WTC11 (cell line): ENCODE measurements at regions not wholly inside any gene's neighbourhood (a gene's known extent, or its start where the extent isn't known, plus 50 kb on each side); places are given as distances from the start of the nearest gene placed in this dataset.

Source experiments
- ATAC-seq: fragments of 200-7000 bp; cut with Tn5 transposase; 2 replicates; pipeline ENCODE4 v1.10.0; 2021; ENCODE audit warnings: mild to moderate bottlenecking, moderate library complexity
- CTCF ChIA-PET: fragments of 300-600 bp; sonication (Branson Sonifier 250); formaldehyde crosslinking; loops from one replicate; lab custom pipeline; 2021; ENCODE audit warnings: antibody characterized with exemption; lab: Charles Lee
- POLR2A ChIA-PET: fragments of 350-600 bp; sonication (Branson Sonifier 250); formaldehyde crosslinking; loops from one replicate; lab custom pipeline; 2021; ENCODE audit warnings: antibody characterized with exemption; lab: Charles Lee
- DNase-seq: peaks from one replicate; pipeline ENCODE4 v3.0.0; 2021; ENCODE audit warnings: low spot score
- H3K27ac Mint-ChIP-seq: 2 replicates; pipeline ENCODE4 v1.8.0; 2021; ENCODE audit warnings: mixed read lengths
- H3K27me3 Mint-ChIP-seq: 2 replicates; pipeline ENCODE4 v1.8.0; 2021; ENCODE audit warnings: low read depth, mild to moderate bottlenecking, moderate library complexity, mixed read lengths
- H3K36me3 Mint-ChIP-seq: 2 replicates; pipeline ENCODE4 v1.8.0; 2021; ENCODE audit warnings: mixed read lengths
- H3K4me1 Mint-ChIP-seq: 2 replicates; pipeline ENCODE4 v1.8.0; 2022; ENCODE audit warnings: mixed read lengths
- H3K4me3 Mint-ChIP-seq: 2 replicates; pipeline ENCODE4 v1.8.0; 2021; ENCODE audit warnings: mild to moderate bottlenecking, moderate library complexity, mixed read lengths
- H3K9me3 Mint-ChIP-seq: 2 replicates; pipeline ENCODE4 v1.8.0; 2021; ENCODE audit warnings: mixed read lengths
- AR ChIP-seq: fragments of 250-450 bp; sonication (Bioruptor Pico); IDR thresholded peaks from 2 replicates; pipeline ENCODE4 v1.9.0; 2021; ENCODE audit warnings: mild to moderate bottlenecking
- CREB1 ChIP-seq: sonication (generic); formaldehyde crosslinking; IDR thresholded peaks from 2 replicates; pipeline ENCODE4 v1.8.0; 2023; ENCODE audit warnings: mild to moderate bottlenecking, missing genetic modification reagents
- E2F4 ChIP-seq: sonication (generic); formaldehyde crosslinking; IDR thresholded peaks from 2 replicates; pipeline ENCODE4 v1.8.1; 2022; ENCODE audit warnings: low read depth, mild to moderate bottlenecking, moderate library complexity, missing genetic modification reagents, borderline replicate concordance
- E2F5 ChIP-seq: sonication (generic); formaldehyde crosslinking; IDR thresholded peaks from 2 replicates; pipeline ENCODE4 v1.8.1; 2022; ENCODE audit warnings: mild to moderate bottlenecking, moderate library complexity, missing genetic modification reagents
- ERG ChIP-seq: fragments of 250-450 bp; sonication (Bioruptor Pico); IDR thresholded peaks from 2 replicates; pipeline ENCODE4 v1.8.0; 2021; ENCODE audit warnings: mild to moderate bottlenecking
- GABPB1 ChIP-seq: sonication (generic); formaldehyde crosslinking; IDR thresholded peaks from 2 replicates; pipeline ENCODE4 v1.8.1; 2023; ENCODE audit warnings: mild to moderate bottlenecking, missing genetic modification reagents
- IRF1 ChIP-seq: sonication (generic); formaldehyde crosslinking; IDR thresholded peaks from 2 replicates; pipeline ENCODE4 v1.8.0; 2023; ENCODE audit warnings: missing genetic modification reagents
- JAZF1 ChIP-seq: fragments of 250-450 bp; sonication (Bioruptor Pico); IDR thresholded peaks from 2 replicates; pipeline ENCODE4 v1.9.0; 2021; ENCODE audit warnings: moderate library complexity, mild to moderate bottlenecking, inconsistent platforms
- JUN ChIP-seq: sonication (generic); formaldehyde crosslinking; IDR thresholded peaks from 2 replicates; pipeline ENCODE4 v1.8.0; 2023; ENCODE audit warnings: mild to moderate bottlenecking, missing genetic modification reagents
- KAT7 ChIP-seq: sonication (generic); formaldehyde crosslinking; IDR thresholded peaks from 2 replicates; pipeline ENCODE4 v1.8.1; 2023; ENCODE audit warnings: missing genetic modification reagents, mild to moderate bottlenecking, borderline replicate concordance
- NFE2L1 ChIP-seq: sonication (generic); formaldehyde crosslinking; IDR thresholded peaks from 2 replicates; pipeline ENCODE4 v1.8.1; 2023; ENCODE audit warnings: missing genetic modification reagents
- RORB ChIP-seq: fragments of 250-450 bp; sonication (Bioruptor Pico); IDR thresholded peaks from 2 replicates; pipeline ENCODE4 v1.9.0; 2021; ENCODE audit warnings: mild to moderate bottlenecking
- SP1 ChIP-seq: sonication (generic); formaldehyde crosslinking; conservative IDR thresholded peaks from 2 replicates; pipeline ENCODE4 v1.8.1; 2022; ENCODE audit warnings: missing genetic modification reagents
- ZNF263 ChIP-seq: sonication (generic); formaldehyde crosslinking; IDR thresholded peaks from 2 replicates; pipeline ENCODE4 v1.8.1; 2022; ENCODE audit warnings: low read depth, mild to moderate bottlenecking, moderate library complexity, missing genetic modification reagents
- ZNF423 ChIP-seq: fragments of 250-450 bp; sonication (Bioruptor Pico); IDR thresholded peaks from 2 replicates; pipeline ENCODE4 v2.1.2; 2022; ENCODE audit warnings: mild to moderate bottlenecking, moderate library complexity
- TF ChIP-seq, protein P1 (sequence below): fragments of 250-450 bp; sonication (Bioruptor Pico); IDR thresholded peaks from 2 replicates; pipeline ENCODE4 v2.1.2; 2022; ENCODE audit warnings: mild to moderate bottlenecking, moderate library complexity
- TF ChIP-seq, protein P2 (sequence below): sonication (generic); formaldehyde crosslinking; IDR thresholded peaks from 2 replicates; pipeline ENCODE4 v1.8.0; 2023; ENCODE audit warnings: mild to moderate bottlenecking, missing genetic modification reagents
- TF ChIP-seq, protein P3 (sequence below): sonication (generic); formaldehyde crosslinking; IDR thresholded peaks from 2 replicates; pipeline ENCODE4 v1.8.1; 2022; ENCODE audit warnings: low read depth, missing genetic modification reagents, borderline replicate concordance
- TF ChIP-seq, protein P4 (sequence below): sonication (generic); formaldehyde crosslinking; IDR thresholded peaks from 2 replicates; pipeline ENCODE4 v1.8.1; 2023; ENCODE audit warnings: mild to moderate bottlenecking, missing genetic modification reagents, moderate library complexity
- TF ChIP-seq, protein P5 (sequence below): sonication (generic); formaldehyde crosslinking; IDR thresholded peaks from 2 replicates; pipeline ENCODE4 v1.8.1; 2022; ENCODE audit warnings: missing genetic modification reagents, borderline replicate concordance

DNA sequence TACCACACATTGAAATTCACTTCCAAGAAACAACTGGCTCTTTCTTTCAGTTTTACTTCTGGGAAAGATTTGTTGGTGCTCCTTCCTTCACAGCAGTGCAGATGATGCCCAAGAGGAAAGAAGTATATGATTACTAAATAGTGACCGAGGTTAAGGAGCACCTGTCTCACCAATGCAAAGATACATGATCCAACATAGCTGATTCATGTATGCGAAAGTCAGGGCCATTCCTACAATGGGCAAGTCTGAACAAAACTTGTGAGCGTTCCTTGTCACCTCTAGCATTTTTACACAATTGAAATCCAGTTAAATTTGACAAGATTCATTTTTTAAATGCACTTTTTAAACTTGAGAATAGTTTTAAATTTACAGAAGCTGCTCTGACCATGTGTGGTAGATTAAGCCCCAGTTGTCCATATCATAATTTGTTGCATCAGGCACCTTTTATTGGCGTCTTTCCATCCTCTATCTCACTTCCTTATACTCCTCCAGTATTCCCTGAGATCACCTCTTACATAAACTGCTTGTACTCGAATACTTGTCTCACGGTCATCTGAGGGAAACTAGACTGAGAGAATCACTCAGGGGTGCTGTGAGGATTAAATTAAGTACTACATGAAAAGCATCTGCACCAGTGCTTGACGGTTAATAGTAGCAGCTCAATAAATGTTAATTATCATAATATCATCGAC lies 438.8 kb upstream of the CDH20 start:
- Mint-ChIP-seq H3K9me3 (no peaks in the 10 kb centered on the region), H3K36me3 (no peaks in the 10 kb centered on the region), H3K27ac (no peak overlapping the region), H3K4me3 (no peak overlapping the region)
- no peak for ATAC-seq
- no peak for DNase-seq
- TF ChIP-seq SP1 (CRISPR knock-in tag) (no peak), KAT7 (CRISPR knock-in tag) (no peak), AR (CRISPR knock-in tag) (no peak), ZNF423 (no peak), GABPB1 (no peak), E2F5 (CRISPR knock-in tag) (no peak), IRF1 (no peak), JUN (CRISPR knock-in tag) (no peak), JAZF1 (no peak), ZNF263 (no peak), CREB1 (no peak), RORB (CRISPR knock-in tag) (no peak), E2F4 (CRISPR knock-in tag) (no peak), ERG (no peak), NFE2L1 (no peak)
- TF ChIP-seq, protein P1, sequence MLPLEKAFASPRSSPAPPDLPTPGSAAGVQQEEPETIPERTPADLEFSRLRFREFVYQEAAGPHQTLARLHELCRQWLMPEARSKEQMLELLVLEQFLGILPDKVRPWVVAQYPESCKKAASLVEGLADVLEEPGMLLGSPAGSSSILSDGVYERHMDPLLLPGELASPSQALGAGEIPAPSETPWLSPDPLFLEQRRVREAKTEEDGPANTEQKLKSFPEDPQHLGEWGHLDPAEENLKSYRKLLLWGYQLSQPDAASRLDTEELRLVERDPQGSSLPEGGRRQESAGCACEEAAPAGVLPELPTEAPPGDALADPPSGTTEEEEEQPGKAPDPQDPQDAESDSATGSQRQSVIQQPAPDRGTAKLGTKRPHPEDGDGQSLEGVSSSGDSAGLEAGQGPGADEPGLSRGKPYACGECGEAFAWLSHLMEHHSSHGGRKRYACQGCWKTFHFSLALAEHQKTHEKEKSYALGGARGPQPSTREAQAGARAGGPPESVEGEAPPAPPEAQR: no peak
- TF ChIP-seq, protein P2, sequence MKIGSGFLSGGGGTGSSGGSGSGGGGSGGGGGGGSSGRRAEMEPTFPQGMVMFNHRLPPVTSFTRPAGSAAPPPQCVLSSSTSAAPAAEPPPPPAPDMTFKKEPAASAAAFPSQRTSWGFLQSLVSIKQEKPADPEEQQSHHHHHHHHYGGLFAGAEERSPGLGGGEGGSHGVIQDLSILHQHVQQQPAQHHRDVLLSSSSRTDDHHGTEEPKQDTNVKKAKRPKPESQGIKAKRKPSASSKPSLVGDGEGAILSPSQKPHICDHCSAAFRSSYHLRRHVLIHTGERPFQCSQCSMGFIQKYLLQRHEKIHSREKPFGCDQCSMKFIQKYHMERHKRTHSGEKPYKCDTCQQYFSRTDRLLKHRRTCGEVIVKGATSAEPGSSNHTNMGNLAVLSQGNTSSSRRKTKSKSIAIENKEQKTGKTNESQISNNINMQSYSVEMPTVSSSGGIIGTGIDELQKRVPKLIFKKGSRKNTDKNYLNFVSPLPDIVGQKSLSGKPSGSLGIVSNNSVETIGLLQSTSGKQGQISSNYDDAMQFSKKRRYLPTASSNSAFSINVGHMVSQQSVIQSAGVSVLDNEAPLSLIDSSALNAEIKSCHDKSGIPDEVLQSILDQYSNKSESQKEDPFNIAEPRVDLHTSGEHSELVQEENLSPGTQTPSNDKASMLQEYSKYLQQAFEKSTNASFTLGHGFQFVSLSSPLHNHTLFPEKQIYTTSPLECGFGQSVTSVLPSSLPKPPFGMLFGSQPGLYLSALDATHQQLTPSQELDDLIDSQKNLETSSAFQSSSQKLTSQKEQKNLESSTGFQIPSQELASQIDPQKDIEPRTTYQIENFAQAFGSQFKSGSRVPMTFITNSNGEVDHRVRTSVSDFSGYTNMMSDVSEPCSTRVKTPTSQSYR (CRISPR knock-in tag): no peak
- TF ChIP-seq, protein P3, sequence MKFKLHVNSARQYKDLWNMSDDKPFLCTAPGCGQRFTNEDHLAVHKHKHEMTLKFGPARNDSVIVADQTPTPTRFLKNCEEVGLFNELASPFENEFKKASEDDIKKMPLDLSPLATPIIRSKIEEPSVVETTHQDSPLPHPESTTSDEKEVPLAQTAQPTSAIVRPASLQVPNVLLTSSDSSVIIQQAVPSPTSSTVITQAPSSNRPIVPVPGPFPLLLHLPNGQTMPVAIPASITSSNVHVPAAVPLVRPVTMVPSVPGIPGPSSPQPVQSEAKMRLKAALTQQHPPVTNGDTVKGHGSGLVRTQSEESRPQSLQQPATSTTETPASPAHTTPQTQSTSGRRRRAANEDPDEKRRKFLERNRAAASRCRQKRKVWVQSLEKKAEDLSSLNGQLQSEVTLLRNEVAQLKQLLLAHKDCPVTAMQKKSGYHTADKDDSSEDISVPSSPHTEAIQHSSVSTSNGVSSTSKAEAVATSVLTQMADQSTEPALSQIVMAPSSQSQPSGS (CRISPR knock-in tag): no peak
- TF ChIP-seq, protein P4, sequence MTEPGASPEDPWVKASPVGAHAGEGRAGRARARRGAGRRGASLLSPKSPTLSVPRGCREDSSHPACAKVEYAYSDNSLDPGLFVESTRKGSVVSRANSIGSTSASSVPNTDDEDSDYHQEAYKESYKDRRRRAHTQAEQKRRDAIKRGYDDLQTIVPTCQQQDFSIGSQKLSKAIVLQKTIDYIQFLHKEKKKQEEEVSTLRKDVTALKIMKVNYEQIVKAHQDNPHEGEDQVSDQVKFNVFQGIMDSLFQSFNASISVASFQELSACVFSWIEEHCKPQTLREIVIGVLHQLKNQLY (CRISPR knock-in tag): no peak
- TF ChIP-seq, protein P5, sequence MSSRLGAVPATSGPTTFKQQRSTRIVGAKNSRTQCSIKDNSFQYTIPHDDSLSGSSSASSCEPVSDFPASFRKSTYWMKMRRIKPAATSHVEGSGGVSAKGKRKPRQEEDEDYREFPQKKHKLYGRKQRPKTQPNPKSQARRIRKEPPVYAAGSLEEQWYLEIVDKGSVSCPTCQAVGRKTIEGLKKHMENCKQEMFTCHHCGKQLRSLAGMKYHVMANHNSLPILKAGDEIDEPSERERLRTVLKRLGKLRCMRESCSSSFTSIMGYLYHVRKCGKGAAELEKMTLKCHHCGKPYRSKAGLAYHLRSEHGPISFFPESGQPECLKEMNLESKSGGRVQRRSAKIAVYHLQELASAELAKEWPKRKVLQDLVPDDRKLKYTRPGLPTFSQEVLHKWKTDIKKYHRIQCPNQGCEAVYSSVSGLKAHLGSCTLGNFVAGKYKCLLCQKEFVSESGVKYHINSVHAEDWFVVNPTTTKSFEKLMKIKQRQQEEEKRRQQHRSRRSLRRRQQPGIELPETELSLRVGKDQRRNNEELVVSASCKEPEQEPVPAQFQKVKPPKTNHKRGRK (CRISPR knock-in tag): no peak
- TF ChIP-seq, all 79 proteins: peak for 0
- Mint-ChIP-seq H3K27me3 (no peaks in the 10 kb centered on the region), H3K4me1 (peaks cover 4% of the 10 kb centered on the region; the same call in 1 of the 2 replicates)
- POLR2A ChIA-PET: no interaction called here
- CTCF ChIA-PET: no interaction called here
